ENCODE measurements at regions not wholly inside any gene's neighbourhood (a gene's known extent, or its start where the extent isn't known, plus 50 kb on each side); places are given as distances from the start of the nearest gene placed in this dataset.

GRCh38 chr13:74768521-74769085 is 634.4 kb upstream of the KLF12 start:
- H3K9me3 ChIP-seq = no peaks in the 10 kb centered on the region
- H3K4me1 ChIP-seq = no peaks in the 10 kb centered on the region
- DNase-seq (no peak), ATAC-seq (no peak)
- no peak overlapping the region for H3K27ac ChIP-seq
- intact Hi-C loops (cut with DNase I) = no loop called here
- no peak overlapping the region for H3K4me3 ChIP-seq
- no peaks in the 10 kb centered on the region for H3K36me3 ChIP-seq
- TF ChIP-seq POLR2A (IDR thresholded peaks at IDR 0.05) = no peak
- TF ChIP-seq, protein P1, sequence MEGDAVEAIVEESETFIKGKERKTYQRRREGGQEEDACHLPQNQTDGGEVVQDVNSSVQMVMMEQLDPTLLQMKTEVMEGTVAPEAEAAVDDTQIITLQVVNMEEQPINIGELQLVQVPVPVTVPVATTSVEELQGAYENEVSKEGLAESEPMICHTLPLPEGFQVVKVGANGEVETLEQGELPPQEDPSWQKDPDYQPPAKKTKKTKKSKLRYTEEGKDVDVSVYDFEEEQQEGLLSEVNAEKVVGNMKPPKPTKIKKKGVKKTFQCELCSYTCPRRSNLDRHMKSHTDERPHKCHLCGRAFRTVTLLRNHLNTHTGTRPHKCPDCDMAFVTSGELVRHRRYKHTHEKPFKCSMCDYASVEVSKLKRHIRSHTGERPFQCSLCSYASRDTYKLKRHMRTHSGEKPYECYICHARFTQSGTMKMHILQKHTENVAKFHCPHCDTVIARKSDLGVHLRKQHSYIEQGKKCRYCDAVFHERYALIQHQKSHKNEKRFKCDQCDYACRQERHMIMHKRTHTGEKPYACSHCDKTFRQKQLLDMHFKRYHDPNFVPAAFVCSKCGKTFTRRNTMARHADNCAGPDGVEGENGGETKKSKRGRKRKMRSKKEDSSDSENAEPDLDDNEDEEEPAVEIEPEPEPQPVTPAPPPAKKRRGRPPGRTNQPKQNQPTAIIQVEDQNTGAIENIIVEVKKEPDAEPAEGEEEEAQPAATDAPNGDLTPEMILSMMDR (IDR thresholded peaks at IDR 0.05) = no peak
- no peaks in the 10 kb centered on the region for H3K27me3 ChIP-seq
- WGBS (ENCODE audit: insufficient coverage, low coverage, low lambda C conversion rate, missing lambda C conversion rate) = 41% methylated on average over 5 of the region's 5 CpGs

DNA sequence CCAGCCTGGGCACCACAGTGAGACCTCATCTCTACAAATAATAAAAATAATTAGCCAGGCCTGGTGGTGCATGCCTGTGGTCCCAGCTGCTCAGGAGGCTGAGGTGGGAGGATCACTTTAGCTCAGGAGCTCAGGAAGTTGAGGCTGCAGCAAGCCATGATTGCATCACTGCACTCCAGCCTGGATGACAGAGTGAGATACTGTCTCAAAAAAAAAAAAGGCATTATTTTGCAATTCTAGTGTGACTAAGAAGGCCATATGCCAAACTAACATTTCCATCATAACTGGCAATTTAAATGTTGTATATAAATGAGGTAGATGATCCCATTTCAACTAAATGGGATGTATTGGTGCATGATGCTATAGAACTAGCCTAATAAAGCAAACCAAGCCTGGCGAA is 632.8 kb upstream of the KLF12 start:
- 89% methylated on average over 1 of the region's 1 CpG for WGBS (ENCODE audit: insufficient coverage, low coverage, low lambda C conversion rate, missing lambda C conversion rate)
- Histone ChIP-seq H3K27ac (no peak overlapping the region), H3K27me3 (no peaks in the 10 kb centered on the region), H3K36me3 (no peaks in the 10 kb centered on the region), H3K9me3 (no peaks in the 10 kb centered on the region), H3K4me1 (no peaks in the 10 kb centered on the region), H3K4me3 (no peak overlapping the region)
- no peak for DNase-seq
- no peak for ATAC-seq
- intact Hi-C loops (cut with DNase I) = no loop called here
- TF ChIP-seq POLR2A (IDR thresholded peaks at IDR 0.05) = no peak
- TF ChIP-seq, protein P1 (IDR thresholded peaks at IDR 0.05) = no peak

DNA sequence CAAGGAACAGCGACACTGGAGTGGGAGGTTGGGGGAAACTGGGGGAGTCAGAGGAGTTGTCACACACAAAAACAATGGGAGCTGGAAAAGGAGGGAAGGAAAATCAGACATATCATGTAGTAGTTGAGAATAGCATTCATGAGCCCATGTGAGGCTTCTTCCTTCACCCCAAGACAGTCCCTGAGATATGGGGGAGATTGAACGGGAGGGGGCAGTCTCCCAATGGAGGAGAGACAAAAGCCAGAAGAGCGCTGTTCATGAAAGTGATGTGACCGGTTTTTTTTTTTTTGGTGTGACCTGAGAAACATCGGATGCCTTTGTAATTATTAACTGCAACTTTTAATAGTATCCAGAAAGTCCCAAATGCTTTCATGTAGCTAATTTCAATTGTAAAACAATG is 631.8 kb upstream of the KLF12 start:
- Histone ChIP-seq H3K27me3 (no peaks in the 10 kb centered on the region), H3K4me1 (no peaks in the 10 kb centered on the region), H3K9me3 (no peaks in the 10 kb centered on the region), H3K27ac (no peak overlapping the region), H3K36me3 (no peaks in the 10 kb centered on the region), H3K4me3 (no peak overlapping the region)
- ATAC-seq = no peak
- no peak for TF ChIP-seq POLR2A (IDR thresholded peaks at IDR 0.05)
- TF ChIP-seq, protein P1 (IDR thresholded peaks at IDR 0.05) = no peak
- 59% methylated on average over 5 of the region's 5 CpGs for WGBS (ENCODE audit: insufficient coverage, low coverage, low lambda C conversion rate, missing lambda C conversion rate)
- intact Hi-C loops (cut with DNase I) = no loop called here
- DNase-seq = no peak

DNA sequence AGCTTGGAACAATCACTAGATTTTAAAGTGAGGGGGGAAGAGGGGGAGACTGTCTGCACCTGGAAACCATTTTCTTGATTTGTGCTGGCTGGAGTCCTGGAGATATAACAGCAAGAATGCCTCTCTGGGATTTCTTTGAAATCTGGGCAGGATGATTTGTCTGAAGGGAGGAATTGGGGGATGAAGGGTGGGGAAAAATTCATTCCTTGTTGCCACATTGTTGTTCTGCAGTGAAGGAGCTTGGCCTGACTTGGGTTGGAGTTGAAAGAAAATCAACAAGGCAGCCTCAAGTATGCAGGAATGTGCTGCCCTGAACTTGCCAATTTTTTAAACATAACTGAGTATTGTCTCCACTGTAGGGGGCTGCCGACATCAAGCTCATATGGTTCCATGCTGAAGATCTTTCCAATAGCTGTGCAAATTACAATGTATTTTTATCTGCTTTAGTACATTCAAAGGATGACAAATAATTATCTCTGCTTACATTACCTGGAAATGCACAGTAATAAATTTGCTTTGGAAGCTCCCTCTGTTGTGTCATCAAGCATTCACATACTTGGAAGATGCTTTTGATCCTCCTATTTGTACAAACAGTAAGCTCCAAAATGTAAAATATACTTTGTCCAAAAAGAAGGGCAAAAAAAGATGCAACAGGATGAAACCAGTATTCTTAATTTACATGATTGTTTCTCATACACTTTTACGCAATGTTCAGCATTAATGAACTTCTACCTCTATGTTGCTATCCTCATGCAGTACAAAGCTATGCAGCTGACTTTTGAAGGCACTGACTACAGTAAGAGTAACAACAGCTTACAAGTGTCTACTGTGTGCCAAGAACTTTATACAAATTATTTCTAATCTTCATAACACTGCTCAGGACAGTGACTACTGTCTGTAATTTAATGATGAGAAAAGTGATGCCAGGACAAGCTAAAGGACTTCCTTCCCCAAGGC is 627.9 kb upstream of the KLF12 start:
- Histone ChIP-seq H3K27me3 (no peaks in the 10 kb centered on the region), H3K4me3 (no peak overlapping the region), H3K9me3 (no peaks in the 10 kb centered on the region), H3K4me1 (no peaks in the 10 kb centered on the region), H3K36me3 (no peaks in the 10 kb centered on the region), H3K27ac (no peak overlapping the region)
- ATAC-seq (no peak), DNase-seq (no peak)
- TF ChIP-seq, protein P1 (IDR thresholded peaks at IDR 0.05) = no peak
- no peak for TF ChIP-seq POLR2A (IDR thresholded peaks at IDR 0.05)
- 84% methylated on average over 2 of the region's 2 CpGs for WGBS (ENCODE audit: insufficient coverage, low coverage, low lambda C conversion rate, missing lambda C conversion rate)
- intact Hi-C loops (cut with DNase I) = no loop called here
